M059J (cell line): ENCODE measurements at regions not wholly inside any gene's neighbourhood (a gene's known extent, or its start where the extent isn't known, plus 50 kb on each side); places are given as distances from the start of the nearest gene placed in this dataset.

ENCODE experiments used
- DNase-seq: peaks from one replicate; pipeline ENCODE4 v3.0.0-alpha.2; 2012; ENCODE audit warnings: low read depth

DNA sequence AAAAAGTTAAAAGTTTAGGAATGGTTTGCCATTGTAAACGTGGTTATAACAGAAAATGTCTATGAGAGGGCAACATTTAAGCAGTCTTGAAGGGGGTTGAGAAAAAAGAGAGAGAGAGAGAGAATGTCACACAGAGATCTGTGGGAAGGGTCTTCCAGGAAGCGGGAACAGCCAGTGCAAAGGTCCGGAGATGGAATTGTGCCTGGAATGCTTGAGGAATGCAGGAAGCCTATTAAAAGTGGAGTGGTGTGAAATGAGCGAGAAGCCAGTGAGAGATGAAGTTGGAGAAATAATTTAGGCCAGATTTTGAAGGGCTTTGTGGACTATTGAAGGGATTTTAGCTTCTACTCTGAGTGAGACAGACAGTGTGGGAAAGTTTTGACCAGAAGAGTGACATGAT lies 406.8 kb upstream of the TBX3 start:
- no peak for DNase-seq

DNA sequence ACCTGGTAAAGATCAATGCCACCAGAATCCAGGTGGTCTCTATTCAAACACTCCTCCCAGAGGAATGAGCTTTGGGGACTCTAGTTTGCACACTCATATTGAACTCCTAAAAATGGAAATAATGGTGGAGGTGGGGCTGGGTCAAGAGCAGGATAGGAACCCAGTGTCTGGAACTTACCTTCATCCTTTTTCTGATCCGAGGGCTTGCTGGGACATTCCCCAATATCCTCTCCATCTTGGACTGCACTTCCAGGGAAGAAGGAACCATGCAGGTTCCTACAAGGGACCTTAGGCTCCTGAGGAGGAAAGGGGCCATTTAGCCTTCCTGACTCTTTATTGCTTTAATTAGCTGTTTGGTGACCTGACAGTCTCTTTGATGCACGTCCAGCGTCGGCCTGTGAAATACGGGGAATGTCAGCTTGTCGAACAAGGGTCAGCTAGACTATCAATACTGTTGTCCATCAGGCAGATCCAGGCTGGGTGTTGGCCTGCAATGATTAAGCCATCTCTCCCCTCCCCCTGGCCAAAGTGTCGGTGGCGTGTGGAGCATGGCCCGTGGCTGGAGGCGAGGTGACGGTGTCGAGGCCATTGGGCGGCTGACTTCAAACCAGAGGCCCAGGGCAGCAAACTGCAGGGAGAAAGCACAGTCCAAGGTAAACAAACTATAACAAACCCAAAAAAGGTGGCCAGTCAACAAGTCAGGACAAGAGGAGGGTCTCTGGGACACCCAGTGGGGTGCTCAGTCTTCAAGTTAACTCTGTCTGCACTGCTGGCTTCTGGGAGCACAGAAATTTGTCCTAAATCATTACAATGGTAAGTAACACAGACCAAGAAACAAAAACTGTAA lies 405.2 kb upstream of the TBX3 start:
- no peak for DNase-seq

DNA sequence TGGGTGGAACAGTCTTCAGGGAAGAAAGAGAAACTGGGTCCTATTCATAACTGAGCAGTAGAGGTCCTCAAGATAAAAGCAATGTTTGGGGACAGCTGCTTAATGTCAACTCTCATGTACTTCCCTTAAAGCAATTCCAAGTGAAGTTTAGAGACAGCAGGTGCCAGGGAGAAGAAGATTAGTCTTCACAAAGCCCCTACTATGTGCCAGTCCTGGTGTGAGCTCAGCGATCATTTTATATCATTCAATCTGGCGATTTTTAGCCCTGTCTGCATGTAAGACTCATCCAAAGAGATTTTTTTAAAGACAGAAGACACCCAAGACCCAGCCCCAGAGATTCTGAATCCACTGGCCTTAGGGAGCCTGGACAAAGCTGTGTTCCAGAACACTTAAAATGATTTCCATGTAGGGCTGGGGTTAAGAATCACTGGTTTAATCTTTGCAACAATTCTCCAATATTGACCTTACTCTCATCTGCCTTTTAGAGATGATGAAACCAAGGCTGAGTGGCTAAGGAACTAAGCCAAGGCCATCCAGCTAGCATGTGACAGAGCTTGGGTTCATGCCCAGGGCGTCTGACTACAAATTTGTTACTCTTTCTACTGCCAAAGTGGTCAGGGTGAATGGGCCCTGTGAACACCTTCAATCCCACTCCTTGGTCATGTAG lies 404.5 kb upstream of the TBX3 start:
- peak; percentile 35 for DNase-seq

DNA sequence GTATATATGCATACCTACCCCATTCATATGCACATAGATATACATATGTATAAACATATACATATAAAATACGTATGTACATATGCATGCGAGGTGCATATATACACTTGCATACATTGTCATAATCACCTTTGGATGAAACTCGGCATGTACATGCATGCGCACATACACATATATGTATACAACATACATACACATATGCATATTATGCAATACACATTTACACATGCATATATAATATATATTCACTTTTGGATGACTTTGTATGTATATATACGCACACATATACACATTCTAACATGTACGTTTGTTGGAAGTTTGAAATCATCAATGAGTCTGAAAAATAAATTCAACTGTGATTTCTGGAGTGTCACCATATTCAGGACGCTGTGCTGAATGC lies 401.6 kb upstream of the TBX3 start:
- DNase-seq, result no peak

DNA sequence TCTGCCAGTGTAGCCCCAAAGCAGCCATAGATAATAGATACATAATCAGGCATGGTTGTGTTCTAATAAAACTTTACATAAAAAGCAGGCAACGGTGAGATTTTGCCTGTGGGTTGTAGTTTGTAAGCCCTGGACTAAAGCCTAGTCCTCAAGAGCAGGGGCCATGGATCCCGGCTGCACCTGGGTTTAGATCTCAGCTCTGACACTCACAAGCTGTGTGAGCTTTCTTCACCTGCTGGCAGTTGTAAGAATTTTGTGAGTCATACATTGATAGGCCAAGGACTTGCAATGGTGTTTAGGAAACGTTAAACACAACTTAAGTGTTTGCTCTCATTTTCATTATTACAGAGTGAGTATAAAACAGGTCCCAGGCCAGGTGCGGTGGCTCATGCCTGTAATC lies 395.8 kb upstream of the TBX3 start:
- DNase-seq, result peak; percentile 57

DNA sequence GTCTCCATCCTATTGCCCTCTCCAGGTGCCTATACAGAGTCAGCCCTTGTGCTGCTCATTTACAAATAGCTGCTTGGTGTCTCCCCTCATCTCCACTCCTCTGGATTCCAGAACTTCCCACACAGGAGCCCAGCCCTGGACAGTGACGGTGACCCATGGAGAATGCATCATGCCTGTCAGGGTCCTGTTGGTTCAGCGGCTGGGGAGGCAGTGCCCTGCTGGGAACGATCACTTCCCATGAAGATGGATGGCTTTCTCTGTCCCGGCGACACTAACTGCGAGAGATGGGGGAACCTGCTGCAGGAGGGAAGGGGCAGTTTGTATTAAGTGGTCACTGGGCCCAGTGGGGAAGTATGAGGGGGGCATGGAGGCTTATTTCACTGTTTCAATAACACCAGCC lies 395.0 kb upstream of the TBX3 start:
- no peak for DNase-seq

DNA sequence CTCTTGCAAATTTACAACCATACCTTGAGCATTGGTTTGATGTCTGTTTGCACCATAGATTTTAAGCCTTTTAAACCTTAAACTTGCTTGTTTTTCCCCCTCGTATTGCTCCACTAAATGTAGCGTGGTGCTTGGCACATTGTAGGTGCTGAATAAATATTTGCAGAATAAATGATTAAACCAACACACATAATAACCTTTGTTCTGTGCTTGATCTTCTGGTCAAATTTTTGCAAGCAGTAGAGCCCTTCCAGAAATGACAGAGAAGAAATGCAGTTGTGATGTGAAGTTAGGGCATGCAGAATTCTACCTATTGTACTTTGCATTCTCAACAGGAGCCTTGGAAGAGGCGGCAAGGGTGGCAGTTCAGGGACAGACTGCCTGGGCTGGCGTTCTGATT lies 394.4 kb upstream of the TBX3 start:
- no peak for DNase-seq

DNA sequence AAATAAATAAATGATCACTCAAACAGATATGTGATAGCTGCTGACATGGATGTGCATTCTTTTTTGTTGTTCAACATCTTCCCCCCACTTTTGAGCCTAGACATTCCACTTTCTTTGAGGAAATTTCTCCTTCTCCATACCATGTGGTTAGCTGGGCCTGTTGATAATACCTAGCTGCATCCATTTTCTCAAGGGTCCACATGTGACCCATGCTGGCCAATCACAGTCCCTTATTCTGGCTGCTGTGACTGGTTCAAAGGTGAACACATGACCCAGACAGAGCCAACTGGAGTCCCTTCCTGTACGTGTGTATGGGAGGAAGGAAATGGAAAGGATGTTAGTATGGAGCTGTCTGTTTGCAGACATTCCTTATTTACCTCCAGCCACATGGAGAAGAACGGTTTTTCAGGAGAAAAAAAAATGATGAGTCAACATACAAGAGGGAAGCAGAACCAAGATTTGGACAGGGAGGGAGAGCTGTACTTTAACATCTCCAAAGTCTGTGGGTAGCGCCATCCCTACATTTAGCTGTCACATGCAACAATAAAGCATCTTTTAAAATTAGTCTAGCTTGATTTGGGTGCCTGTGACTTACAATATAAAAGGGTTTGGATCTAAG lies 391.7 kb upstream of the TBX3 start:
- peak; percentile 25 for DNase-seq

DNA sequence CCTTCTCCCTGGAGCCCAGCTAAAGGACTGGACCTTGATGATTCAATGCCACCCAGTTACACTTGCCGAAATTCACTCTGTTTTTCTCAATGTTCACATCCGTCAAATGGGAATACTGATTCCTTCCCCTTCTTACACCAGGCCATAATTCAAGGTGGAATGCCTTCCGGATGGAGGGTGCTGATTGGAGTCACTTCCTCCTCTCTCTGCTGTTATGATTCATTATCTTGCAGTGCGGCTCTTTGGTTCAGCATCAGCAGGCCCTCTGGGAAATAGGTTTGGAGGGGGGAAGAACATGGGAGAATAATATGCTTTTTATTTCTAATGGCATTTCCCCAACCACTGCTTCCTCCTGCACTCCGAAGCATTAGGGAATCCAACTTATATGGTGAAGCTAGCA lies 390.6 kb upstream of the TBX3 start:
- DNase-seq, result peak; percentile 25

DNA sequence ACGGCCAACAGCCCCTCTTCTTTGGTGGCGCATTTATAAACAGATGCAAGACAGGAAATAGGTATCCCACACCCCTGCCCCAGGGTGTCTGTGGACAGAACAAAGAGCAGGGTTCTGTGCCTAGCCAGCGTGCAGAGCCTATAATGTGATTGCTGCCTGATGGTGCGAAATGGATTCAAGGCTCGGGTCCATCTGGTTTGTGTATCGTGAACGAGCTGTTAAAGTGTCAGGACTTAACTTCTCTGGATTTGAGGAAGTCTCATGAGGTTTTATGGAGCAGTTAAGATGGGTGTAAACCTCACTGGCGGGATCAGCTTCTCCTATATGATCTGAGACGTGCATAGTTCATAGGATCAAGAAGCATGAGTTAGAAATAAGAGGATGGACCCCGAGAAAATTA lies 388.7 kb upstream of the TBX3 start:
- no peak for DNase-seq

DNA sequence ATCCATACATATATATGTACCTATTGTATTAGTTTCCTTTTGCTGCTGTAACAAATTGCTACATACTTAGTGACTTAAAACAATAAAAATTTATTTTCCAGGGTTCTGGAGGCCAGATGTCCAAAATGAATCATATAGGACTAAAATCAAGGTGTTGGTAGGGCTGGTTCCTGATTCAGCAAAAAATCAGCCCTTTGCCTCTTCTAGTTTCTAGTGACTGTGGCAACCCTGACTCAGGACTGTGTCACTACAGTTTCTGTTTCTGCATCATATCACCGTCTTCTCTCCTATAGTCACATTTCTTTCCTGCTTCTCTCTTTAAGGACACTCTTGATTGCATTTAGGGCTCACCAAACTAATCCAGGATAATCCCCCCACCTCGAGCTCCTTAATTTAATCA lies 386.3 kb upstream of the TBX3 start:
- peak; percentile 72 for DNase-seq

DNA sequence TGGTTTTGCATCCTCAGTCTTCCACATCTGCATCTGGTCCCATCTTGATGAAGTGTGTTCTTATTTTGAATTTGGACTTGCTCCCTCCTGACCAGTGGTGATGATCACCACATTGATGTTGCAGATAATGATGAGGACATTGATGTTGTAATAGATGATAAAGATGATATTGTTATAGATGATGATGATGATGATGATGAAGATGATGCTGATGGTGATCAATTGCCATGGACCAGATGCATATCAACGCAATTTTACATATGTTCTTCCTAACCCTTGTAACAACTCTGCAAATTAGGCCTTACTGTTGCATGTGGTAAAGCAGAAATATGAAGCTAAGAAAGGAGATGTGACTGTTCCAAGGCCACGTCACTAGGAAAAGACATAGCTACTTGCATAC lies 380.3 kb upstream of the TBX3 start:
- DNase-seq, result no peak

DNA sequence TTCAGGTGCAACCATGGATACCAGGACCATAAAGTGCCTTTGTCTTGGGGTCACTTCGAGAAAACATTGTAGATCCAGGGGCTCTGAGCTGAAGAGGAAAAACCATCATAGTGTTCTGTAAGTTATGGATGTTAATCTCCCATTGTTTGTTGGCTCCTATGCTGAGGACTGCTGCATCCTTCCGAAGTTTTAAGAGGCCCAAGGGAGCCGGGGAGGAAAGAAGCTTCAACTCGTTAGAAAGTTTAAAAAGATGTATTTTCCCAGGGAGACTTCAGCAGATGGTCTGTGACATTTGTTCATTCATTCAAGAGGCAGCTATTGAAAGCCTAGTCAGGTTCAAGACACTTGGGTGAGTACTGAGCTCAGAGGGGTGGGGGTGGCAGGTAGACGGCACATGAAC lies 378.8 kb upstream of the TBX3 start:
- no peak for DNase-seq

DNA sequence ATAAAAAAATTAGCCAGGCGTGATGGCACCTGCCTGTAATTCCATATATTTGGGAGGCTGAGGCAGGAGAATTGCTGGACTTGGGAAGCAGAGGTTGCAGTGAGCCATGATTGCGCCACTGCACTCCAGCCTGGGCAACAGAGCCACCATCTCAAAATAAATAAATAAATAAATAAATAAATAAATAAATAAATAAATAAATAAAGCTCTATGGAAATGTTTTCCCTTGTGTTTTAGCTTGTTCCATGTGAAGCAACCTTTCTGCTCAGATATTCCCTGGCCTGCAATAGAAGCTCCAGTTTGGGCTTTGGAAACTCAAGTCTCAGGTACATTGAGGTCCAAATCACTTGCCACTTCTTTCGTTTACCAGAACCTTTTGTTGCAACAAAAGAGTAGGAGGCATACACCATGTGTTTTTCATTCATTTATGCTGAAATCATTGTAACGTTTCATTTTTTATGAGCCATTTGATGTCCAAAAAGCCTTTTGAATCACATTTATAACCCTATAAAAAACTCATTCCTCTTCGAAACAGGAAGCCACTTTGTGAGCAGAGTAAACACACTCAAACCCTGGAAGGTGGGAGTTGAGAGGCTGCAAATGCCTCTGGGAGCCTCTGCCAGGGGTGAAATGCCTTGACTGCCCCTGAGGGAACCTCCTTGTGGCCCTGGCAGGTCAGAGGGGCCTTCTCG lies 376.6 kb upstream of the TBX3 start:
- peak; percentile 71 for DNase-seq

DNA sequence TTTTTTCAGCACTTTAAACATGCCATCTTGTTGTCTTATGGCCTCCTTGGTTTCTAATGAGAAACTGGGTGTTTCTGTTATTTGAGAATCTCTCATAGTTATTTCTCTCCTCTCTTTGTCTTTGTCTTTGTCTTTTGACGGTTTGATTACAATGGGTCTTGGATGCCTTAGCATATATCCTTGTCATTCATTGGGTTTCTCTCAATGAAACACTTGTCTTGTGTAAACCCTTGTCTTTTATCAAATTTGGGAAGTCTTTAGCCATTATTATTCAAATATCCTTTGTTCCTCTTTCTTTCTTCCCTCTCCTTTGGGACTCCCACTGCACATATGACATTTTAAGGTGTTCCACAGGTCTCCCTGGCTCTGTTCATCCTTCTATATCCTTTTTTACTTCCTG lies 373.5 kb upstream of the TBX3 start:
- no peak for DNase-seq

DNA sequence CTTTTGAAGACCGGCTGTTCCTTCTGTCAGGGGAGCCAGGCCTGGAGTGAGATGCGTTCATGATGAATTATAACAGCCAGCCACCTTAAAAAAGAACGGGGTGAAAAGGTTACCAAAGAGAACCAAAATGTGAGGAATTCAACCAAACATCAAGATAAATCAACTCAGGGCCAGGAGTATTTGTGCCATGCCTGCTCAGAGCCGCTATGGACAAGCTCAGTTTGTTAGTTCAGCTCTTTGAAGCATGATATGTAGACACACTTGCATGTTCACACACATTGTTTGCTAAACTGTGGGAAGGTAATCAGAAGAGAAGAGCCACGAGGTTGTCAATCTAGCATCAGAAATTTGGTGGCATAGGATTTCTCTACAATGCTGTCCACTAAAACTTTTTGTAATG lies 367.4 kb upstream of the TBX3 start:
- DNase-seq, result no peak

DNA sequence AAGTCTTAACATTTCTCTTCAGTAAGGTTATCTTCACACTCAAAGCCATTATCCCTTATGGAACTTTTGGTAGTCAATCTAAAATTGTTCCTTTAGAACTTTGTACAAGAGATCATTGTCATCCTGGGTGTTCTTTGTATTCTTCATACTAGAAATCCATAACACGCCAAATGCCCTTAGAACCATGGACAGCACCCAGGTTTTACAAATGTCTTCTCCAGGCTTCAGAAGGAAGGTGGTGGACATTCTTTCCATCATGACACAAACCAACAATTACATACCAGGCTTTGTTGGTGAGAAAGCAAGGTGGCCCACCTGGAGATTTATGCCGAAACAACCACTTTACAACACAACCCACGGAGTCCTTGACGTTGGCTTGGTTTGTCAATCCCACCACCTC lies 365.6 kb upstream of the TBX3 start:
- DNase-seq, result no peak

DNA sequence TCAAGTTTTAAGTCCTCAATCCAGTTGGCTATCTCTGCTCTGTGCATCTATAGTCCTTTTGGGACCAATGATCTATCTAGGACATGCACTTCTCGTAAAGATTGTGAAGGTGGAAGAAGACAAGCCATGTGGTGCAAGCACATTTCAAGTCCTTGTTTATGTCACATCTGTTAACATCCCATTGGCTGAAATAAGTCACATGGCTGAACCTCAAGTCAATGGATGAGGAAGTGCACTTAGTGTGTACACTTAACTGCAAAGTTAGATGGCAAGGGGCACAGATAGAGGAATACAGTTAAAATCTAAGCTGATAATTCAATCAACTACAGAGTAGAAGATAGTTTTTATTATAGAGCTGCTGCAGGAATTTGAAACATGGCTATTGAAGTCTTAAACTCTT lies 362.8 kb upstream of the TBX3 start:
- no peak for DNase-seq

DNA sequence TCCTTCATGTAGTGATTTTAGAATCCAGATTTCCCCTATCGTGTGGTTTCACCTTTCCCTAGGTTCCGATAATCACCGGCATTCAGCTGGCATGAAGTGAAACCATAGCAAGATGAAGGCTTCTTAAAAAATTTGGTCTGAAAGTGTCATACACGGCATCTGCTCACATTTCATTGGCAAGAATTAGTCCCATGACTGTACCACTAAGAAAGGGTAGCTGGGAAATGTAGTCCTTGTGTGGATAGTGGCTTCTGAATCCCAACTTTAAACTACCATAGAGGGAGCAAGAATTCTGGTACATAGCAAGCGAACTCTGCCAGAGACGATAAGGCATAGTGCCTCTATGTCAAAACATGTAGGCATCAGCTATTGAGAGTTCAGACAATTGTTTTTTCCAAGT lies 360.1 kb upstream of the TBX3 start:
- DNase-seq, result peak; percentile 62

DNA sequence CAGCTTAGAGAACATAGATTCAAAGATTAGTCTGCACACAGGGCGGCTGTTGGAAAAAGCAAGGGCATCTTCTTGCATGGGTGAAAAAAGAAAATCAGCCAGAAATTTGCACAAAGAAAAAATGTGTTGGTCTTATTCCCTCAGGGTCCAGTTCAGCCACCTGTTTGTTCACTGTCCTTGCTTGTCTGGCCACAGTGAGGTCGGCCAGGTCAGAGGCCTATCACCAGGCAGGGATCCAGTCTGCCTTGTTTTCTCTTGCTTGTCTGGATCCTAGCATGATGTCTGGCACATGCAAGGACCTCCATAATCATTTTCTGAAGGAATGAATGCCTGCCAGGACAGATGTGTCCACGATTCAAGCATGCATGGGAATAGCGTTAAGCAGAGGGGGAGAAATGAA lies 359.1 kb upstream of the TBX3 start:
- DNase-seq, result no peak

DNA sequence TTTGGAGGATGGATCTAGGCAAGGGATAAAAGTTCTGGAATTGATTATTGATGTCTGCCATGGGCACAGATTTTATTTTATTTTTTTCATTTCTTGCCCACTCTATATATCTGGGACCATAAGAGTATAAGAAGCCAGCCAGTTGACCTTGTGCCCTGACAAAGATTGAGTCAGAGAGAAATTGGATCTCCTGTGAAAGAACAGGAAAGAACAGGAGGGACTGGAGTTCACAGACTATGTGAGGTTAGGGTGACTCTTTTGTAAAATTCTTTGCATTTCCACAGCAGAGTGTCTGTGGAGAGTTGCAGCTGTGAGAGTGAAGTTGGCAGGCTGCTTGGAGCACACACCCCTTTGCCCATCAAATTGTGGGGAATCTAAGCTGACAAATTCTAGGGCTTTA lies 358.4 kb upstream of the TBX3 start:
- peak; percentile 53 for DNase-seq

DNA sequence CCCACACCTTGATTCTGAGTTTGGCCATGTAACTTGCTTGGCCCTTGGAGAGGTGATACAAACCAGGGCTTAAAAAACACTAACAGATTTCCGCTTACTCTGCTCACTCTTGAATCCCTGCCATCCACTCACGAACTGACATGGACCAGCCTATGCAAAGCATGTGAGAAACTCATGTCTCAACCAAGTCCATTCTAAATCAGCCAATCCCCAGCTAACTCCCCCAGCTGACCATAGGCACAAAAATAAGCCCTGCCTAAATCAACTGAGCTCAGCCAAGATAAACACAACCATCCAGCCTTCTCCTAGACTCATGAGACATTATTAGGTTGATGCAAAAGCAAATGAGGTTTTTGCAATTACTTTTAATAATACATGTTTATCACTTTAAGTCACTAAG lies 353.9 kb upstream of the TBX3 start:
- no peak for DNase-seq
